Mesendoderm (in vitro differentiated cells): ENCODE measurements at regions not wholly inside any gene's neighbourhood (a gene's known extent, or its start where the extent isn't known, plus 50 kb on each side); places are given as distances from the start of the nearest gene placed in this dataset.

Experiments
- DNase-seq: peaks from one replicate; pipeline ENCODE4 v3.0.0; 2013
- H2AK5ac ChIP-seq: 2 replicates; pipeline ENCODE4 v1.6.1; 2013; ENCODE audit warnings: low read length, inconsistent platforms
- H2BK120ac ChIP-seq: 2 replicates; pipeline ENCODE4 v1.6.1; 2013; ENCODE audit warnings: low read depth, mild to moderate bottlenecking, low read length, moderate library complexity, mixed read lengths
- H2BK15ac ChIP-seq: replicated peaks from 2 replicates; pipeline ENCODE4 v1.6.1; 2013; ENCODE audit warnings: low read depth, mild to moderate bottlenecking, moderate library complexity
- H2BK5ac ChIP-seq: 2 replicates; pipeline ENCODE4 v1.6.1; 2013; ENCODE audit warnings: low read length, inconsistent platforms
- H3K18ac ChIP-seq: 2 replicates; pipeline ENCODE4 v1.6.1; 2013; ENCODE audit warnings: mild to moderate bottlenecking, low read length, mixed read lengths
- H3K23ac ChIP-seq: one replicate; pipeline ENCODE4 v1.6.1; 2013; ENCODE audit warnings: low read length
- H3K27ac ChIP-seq: 2 replicates; pipeline ENCODE4 v1.5.1; 2013; ENCODE audit warnings: low read depth, mild to moderate bottlenecking, inconsistent platforms, low read length, moderate library complexity
- H3K27me3 ChIP-seq: 2 replicates; pipeline ENCODE4 v1.6.1; 2013; ENCODE audit warnings: low read length, control low read depth, mild to moderate bottlenecking, inconsistent platforms; ENCODE audit not compliant: insufficient read depth, poor library complexity
- H3K36me3 ChIP-seq: 2 replicates; pipeline ENCODE4 v1.6.1; 2013; ENCODE audit warnings: low read length, inconsistent platforms; ENCODE audit not compliant: control insufficient read depth, insufficient read depth
- H3K4ac ChIP-seq: one replicate; pipeline ENCODE4 v1.6.1; 2013; ENCODE audit warnings: low read depth, mild to moderate bottlenecking, low read length, moderate library complexity
- H3K4me1 ChIP-seq: 2 replicates; pipeline ENCODE4 v1.6.1; 2013; ENCODE audit warnings: low read depth, low read length, inconsistent platforms; ENCODE audit not compliant: control insufficient read depth
- H3K4me2 ChIP-seq: 2 replicates; pipeline ENCODE4 v1.6.1; 2013; ENCODE audit warnings: low read length
- H3K4me3 ChIP-seq: 2 replicates; pipeline ENCODE4 v1.5.1; 2013; ENCODE audit warnings: mild to moderate bottlenecking, low read length
- H3K56ac ChIP-seq: one replicate; pipeline ENCODE4 v1.6.1; 2013; ENCODE audit warnings: low read length
- H3K79me1 ChIP-seq: 2 replicates; pipeline ENCODE4 v1.6.1; 2013; ENCODE audit warnings: low read length, inconsistent platforms
- H3K79me2 ChIP-seq: 2 replicates; pipeline ENCODE4 v1.6.1; 2013; ENCODE audit warnings: mild to moderate bottlenecking, low read length; ENCODE audit not compliant: control insufficient read depth, insufficient read depth
- H3K9ac ChIP-seq: 2 replicates; pipeline ENCODE4 v1.6.1; 2013; ENCODE audit warnings: low read length, inconsistent platforms
- H4K5ac ChIP-seq: one replicate; pipeline ENCODE4 v1.6.1; 2013; ENCODE audit warnings: low read length
- H4K8ac ChIP-seq: one replicate; pipeline ENCODE4 v1.6.1; 2013; ENCODE audit warnings: low read depth, mild to moderate bottlenecking, control low read depth, low read length, moderate library complexity
- WGBS: extraction: QIAGEN DNeasy Blood & Tissue Kit; methylation state at CpG from one replicate; pipeline ENCODE4 v1.1.7; 2013; ENCODE audit warnings: low lambda C conversion rate, missing lambda C conversion rate; ENCODE audit not compliant: insufficient coverage; ENCODE audit errors: extremely low coverage; 5-methylcytosine and 5-hydroxymethylcytosine counted together

- H3K4me2 ChIP-seq: no peak overlapping the region
- H3K23ac ChIP-seq: no peak overlapping the region
- H2BK15ac ChIP-seq: no peak overlapping the region
- H3K27me3 ChIP-seq: no peaks in the 10 kb centered on the region
- H3K56ac ChIP-seq: no peak overlapping the region
- H4K5ac ChIP-seq: no peak overlapping the region
- H3K9ac ChIP-seq: no peak overlapping the region
- no peak overlapping the region for H2AK5ac ChIP-seq
- no peak overlapping the region for H2BK120ac ChIP-seq
- no peak overlapping the region for H2BK5ac ChIP-seq
- H3K36me3 ChIP-seq: no peaks in the 10 kb centered on the region
- no peaks in the 10 kb centered on the region for H3K4me1 ChIP-seq
- H4K8ac ChIP-seq: no peak overlapping the region
- no CpG with 5 or more reads among the region's 7 CpGs for WGBS
- H3K27ac ChIP-seq: no peak overlapping the region
- no peak for DNase-seq
- H3K79me2 ChIP-seq: no peaks in the 10 kb centered on the region
- no peaks in the 10 kb centered on the region for H3K79me1 ChIP-seq
- no peak overlapping the region for H3K4me3 ChIP-seq
- H3K18ac ChIP-seq: no peak overlapping the region
- H3K4ac ChIP-seq: no peak overlapping the region
Observed at GRCh38 chr16:85991425-85991824, 92.5 kb downstream of the IRF8 start.

DNA sequence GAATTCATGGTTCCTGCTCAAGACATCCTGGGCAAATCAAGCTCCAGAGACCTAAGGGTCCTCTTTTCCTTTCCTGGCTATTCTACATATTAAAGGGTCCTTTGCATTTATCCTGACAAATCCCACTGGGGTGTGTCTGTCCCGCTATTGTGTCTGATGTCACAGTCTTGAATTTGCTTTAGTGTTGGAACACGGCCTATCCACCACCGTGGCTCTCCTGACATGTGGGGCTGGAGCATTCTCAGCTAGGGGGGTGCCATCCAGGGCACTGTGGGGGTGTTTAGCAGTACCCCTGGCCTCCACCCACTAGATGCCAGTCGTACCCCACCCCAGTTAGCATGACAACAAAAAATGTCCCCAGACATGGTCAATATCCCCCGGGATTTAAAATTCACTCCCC is 92.9 kb downstream of the IRF8 start:
- H2BK5ac ChIP-seq: no peak overlapping the region
- H3K9ac ChIP-seq: no peak overlapping the region
- no peak overlapping the region for H4K8ac ChIP-seq
- H3K79me2 ChIP-seq: no peaks in the 10 kb centered on the region
- H3K79me1 ChIP-seq: no peaks in the 10 kb centered on the region
- H3K4me3 ChIP-seq: no peak overlapping the region
- H3K4me1 ChIP-seq: no peaks in the 10 kb centered on the region
- no peak overlapping the region for H4K5ac ChIP-seq
- H2BK15ac ChIP-seq: no peak overlapping the region
- no peak overlapping the region for H3K4ac ChIP-seq
- H3K56ac ChIP-seq: no peak overlapping the region
- no peak overlapping the region for H2BK120ac ChIP-seq
- H3K27ac ChIP-seq: no peak overlapping the region
- H3K27me3 ChIP-seq: no peaks in the 10 kb centered on the region
- no peaks in the 10 kb centered on the region for H3K36me3 ChIP-seq
- DNase-seq: no peak
- no peak overlapping the region for H3K18ac ChIP-seq
- WGBS: no CpG with 5 or more reads among the region's 5 CpGs
- no peak overlapping the region for H3K4me2 ChIP-seq
- H3K23ac ChIP-seq: no peak overlapping the region
- no peak overlapping the region for H2AK5ac ChIP-seq

DNA sequence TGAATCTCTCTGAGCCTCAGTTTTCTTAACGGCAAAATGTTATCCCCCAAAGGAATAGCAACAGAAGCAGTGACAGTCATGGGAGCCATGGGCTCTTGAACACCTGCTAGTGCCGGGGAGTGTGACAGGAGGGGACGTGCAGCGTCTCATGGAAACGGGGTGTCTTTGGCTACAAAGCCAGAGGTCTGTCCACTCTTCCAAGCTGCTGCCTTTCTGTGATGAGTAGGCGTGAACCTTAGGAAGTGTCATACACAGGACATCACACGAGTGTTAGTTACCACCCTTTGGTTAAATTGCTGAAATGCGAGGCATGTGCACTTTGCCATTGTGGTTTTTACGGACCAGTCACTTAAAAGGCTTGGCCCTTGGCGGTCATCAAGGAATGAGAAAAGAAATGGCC is 93.4 kb downstream of the IRF8 start:
- Histone ChIP-seq H3K4me1 (no peaks in the 10 kb centered on the region), H3K27me3 (no peaks in the 10 kb centered on the region), H2BK120ac (no peak overlapping the region), H2BK5ac (no peak overlapping the region), H3K4me3 (no peak overlapping the region), H3K23ac (no peak overlapping the region), H3K4me2 (no peak overlapping the region), H3K9ac (no peak overlapping the region), H4K5ac (no peak overlapping the region), H2BK15ac (no peak overlapping the region), H3K79me2 (no peaks in the 10 kb centered on the region), H2AK5ac (no peak overlapping the region), H3K79me1 (no peaks in the 10 kb centered on the region), H3K36me3 (no peaks in the 10 kb centered on the region), H3K56ac (no peak overlapping the region), H3K18ac (no peak overlapping the region), H4K8ac (no peak overlapping the region), H3K4ac (no peak overlapping the region), H3K27ac (no peak overlapping the region)
- no CpG with 5 or more reads among the region's 10 CpGs for WGBS
- no peak for DNase-seq

DNA sequence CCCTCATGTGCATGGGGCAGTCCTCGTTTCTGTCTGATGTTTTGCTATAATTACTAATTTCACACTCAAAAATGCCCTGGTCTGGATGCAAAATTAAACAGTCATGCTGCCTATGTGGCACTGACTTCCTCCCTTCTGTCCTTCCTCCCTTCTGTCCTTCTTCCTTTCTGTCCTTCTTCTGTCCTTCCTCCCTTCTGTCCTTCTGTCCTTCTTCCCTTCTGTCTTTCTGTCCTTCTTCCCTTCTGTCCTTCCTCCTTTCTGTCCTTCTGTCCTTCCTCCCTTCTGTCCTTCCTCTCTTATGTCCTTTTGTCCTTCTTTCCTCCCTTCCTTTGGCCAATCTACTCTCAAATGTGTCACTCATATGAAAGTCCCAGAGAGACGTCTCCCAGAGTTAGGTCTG is 93.8 kb downstream of the IRF8 start:
- H2BK5ac ChIP-seq: no peak overlapping the region
- H2BK15ac ChIP-seq: no peak overlapping the region
- no peak overlapping the region for H3K18ac ChIP-seq
- H3K79me1 ChIP-seq: no peaks in the 10 kb centered on the region
- H3K9ac ChIP-seq: no peak overlapping the region
- no peak overlapping the region for H3K23ac ChIP-seq
- DNase-seq: no peak
- H3K4me3 ChIP-seq: no peak overlapping the region
- no CpG with 5 or more reads among the region's 2 CpGs for WGBS
- H3K27me3 ChIP-seq: no peaks in the 10 kb centered on the region
- H4K8ac ChIP-seq: no peak overlapping the region
- H3K4me1 ChIP-seq: no peaks in the 10 kb centered on the region
- H4K5ac ChIP-seq: no peak overlapping the region
- no peaks in the 10 kb centered on the region for H3K79me2 ChIP-seq
- no peak overlapping the region for H3K4ac ChIP-seq
- H3K27ac ChIP-seq: no peak overlapping the region
- H2AK5ac ChIP-seq: no peak overlapping the region
- no peak overlapping the region for H2BK120ac ChIP-seq
- H3K36me3 ChIP-seq: no peaks in the 10 kb centered on the region
- H3K4me2 ChIP-seq: no peak overlapping the region
- H3K56ac ChIP-seq: no peak overlapping the region

DNA sequence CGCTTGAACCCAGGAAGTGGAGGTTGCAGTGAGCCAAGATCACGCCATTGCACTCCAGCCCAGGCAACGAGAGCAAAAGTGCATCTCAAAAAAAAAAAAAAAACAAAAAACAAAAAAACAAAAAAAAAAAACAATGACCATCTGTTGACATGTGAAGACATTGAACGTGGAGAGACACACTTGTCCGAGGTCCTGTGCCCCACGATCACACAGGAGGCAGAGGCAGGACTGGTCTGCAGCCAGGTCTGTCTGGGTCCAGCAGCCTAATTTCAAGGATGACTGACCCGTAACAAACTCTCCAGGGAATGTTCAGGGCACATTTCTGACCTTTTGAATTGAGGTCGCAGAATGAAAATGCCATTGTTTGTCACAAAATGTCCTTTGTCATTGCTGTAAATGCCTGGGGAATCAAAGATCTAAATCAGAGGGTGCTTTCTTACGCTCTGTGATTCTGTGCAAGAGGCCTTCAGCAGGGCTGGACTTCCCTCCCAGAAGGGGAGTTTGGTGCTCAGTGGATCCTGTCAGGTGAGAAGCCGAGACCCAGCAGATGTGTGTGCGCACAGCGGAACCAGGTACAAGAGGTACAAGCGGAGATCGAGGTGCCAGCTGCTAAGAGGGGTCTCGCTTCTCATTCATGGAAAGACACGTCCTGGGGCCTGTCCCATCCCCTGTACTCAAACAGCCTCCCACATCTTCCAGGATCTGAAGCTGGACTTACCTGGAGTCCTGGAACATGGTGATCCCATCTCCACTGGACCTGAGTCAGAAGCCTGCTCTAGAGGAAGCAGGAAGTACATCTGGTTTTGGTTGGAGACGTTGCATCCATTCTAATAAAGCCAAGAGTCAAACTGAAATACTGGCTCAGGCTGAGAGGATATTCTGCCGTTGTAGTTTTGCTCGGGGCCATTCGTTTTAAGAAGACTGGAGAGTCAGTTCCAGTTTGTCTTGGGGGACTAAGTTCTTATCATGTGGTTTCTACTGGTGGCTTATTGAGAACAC is 95.8 kb downstream of the IRF8 start:
- DNase-seq: no peak
- no peak overlapping the region for H3K4me2 ChIP-seq
- no peak overlapping the region for H3K4me3 ChIP-seq
- no peak overlapping the region for H2BK15ac ChIP-seq
- no peaks in the 10 kb centered on the region for H3K4me1 ChIP-seq
- no CpG with 5 or more reads among the region's 20 CpGs for WGBS
- no peak overlapping the region for H3K4ac ChIP-seq
- H2BK5ac ChIP-seq: no peak overlapping the region
- no peak overlapping the region for H2BK120ac ChIP-seq
- H4K5ac ChIP-seq: no peak overlapping the region
- no peaks in the 10 kb centered on the region for H3K36me3 ChIP-seq
- no peak overlapping the region for H3K56ac ChIP-seq
- H3K18ac ChIP-seq: no peak overlapping the region
- H3K23ac ChIP-seq: no peak overlapping the region
- H4K8ac ChIP-seq: no peak overlapping the region
- H3K79me2 ChIP-seq: no peaks in the 10 kb centered on the region
- H3K27me3 ChIP-seq: no peaks in the 10 kb centered on the region
- no peaks in the 10 kb centered on the region for H3K79me1 ChIP-seq
- H3K27ac ChIP-seq: no peak overlapping the region
- no peak overlapping the region for H2AK5ac ChIP-seq
- H3K9ac ChIP-seq: no peak overlapping the region
